OCI-LY1 (cell line): ENCODE measurements at regions not wholly inside any gene's neighbourhood (a gene's known extent, or its start where the extent isn't known, plus 50 kb on each side); places are given as distances from the start of the nearest gene placed in this dataset.

Source experiments
- EZH2 ChIP-seq: fragments of 200-600 bp; sonication (generic), shearing (Covaris generic); IDR thresholded peaks from 2 replicates; pipeline ENCODE4 v1.8.0; 2017; ENCODE audit warnings: borderline replicate concordance, mixed run types, mild to moderate bottlenecking, antibody characterized with exemption, low read length, moderate library complexity, mixed read lengths
- TF ChIP-seq, protein P1 (sequence below): fragments of 200-600 bp; sonication (generic), shearing (Covaris generic); IDR thresholded peaks from 2 replicates; pipeline ENCODE4 v1.5.1; 2017; ENCODE audit warnings: mild to moderate bottlenecking, antibody characterized with exemption, low read length, moderate library complexity, mixed read lengths

DNA sequence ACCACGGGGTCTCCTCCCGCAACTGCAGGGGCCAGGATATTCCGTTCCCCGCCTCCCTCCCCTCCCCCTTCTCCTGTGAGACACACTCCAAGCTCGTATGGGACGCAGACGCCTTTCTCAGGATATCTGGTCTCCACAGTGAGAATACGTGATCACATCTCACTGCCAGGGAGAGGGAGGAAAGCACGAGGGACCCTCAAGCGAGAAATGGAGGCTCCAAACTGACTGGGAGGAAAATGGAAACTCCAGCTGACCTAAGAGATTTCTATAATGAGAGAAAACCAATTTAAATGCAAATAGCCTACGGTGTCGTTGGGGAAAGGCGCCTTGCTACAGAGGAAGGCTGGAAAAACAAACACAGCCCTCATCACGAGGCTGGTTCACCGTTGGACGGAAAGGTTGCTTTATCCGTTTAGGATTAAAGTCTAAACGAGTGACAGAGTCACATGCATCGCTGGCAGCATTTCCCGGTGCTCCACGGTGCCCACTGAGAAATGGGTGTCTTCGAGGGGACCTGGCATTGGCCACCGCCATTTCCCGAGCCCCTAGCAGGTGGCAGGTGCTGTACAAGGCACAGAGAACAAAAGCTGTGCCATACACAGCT, 116.9 kb upstream of the CPEB4 start:
- TF ChIP-seq, protein P1, sequence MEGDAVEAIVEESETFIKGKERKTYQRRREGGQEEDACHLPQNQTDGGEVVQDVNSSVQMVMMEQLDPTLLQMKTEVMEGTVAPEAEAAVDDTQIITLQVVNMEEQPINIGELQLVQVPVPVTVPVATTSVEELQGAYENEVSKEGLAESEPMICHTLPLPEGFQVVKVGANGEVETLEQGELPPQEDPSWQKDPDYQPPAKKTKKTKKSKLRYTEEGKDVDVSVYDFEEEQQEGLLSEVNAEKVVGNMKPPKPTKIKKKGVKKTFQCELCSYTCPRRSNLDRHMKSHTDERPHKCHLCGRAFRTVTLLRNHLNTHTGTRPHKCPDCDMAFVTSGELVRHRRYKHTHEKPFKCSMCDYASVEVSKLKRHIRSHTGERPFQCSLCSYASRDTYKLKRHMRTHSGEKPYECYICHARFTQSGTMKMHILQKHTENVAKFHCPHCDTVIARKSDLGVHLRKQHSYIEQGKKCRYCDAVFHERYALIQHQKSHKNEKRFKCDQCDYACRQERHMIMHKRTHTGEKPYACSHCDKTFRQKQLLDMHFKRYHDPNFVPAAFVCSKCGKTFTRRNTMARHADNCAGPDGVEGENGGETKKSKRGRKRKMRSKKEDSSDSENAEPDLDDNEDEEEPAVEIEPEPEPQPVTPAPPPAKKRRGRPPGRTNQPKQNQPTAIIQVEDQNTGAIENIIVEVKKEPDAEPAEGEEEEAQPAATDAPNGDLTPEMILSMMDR: no peak
- TF ChIP-seq EZH2: no peak
